ENCODE measurements at regions not wholly inside any gene's neighbourhood (a gene's known extent, or its start where the extent isn't known, plus 50 kb on each side); places are given as distances from the start of the nearest gene placed in this dataset.

DNA sequence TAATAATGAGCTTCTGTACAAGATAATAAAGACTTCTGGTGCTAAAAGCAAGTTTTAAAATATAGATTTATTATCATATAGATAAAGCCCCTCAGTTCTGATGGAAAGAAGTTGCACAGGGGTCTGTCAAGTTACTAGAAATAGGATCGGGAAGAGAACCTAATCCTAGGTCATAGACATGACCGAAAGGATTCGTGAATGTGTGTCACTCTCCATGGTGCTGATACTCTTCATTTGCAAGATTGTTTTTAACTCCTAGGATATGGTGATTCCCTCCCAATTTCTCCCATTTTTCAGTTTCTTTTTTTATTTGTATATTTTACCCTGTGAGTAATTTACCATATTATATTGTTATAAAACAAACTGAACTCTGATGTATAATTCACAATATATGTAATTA, 58.9 kb upstream of the CTNNA2 start:
- no peak for DNase-seq (ENCODE audit: low spot score in 2 of 2)
- no peak overlapping the region for H3K27ac Mint-ChIP-seq

DNA sequence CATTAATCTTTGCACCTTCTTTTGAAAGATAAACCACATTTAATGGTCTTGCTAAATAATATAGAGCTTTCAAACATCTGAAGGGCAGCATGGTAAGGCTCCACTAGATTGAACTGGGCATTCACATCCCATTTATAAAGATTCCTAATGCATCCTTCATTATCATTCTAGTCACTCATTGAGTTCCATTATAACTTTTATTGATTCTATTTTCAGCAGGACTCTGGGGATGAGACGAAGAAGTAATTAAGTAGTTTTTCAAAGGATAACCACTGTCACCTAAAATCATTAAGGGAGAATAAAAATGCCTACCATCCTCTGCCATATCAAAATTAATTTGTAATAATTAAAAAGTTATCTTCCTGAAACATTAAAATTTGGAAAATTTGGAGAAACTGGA, 60.2 kb upstream of the CTNNA2 start:
- no peaks in the 10 kb centered on the region for H3K9me3 Mint-ChIP-seq
- H3K27me3 Mint-ChIP-seq, result no peaks in the 10 kb centered on the region
- no peaks in the 10 kb centered on the region for H3K36me3 Mint-ChIP-seq
- DNase-seq (ENCODE audit: low spot score in 2 of 2) (no peak), ATAC-seq (ENCODE audit: low read depth) (no peak)
- H3K4me1 Mint-ChIP-seq, result no peaks in the 10 kb centered on the region
- H3K4me3 Mint-ChIP-seq, result no peak overlapping the region
- no peak overlapping the region for H3K27ac Mint-ChIP-seq

More for the DNA sequence above, 58.9 kb upstream of the CTNNA2 start:
- H3K9me3 Mint-ChIP-seq, result no peaks in the 10 kb centered on the region
- H3K4me3 Mint-ChIP-seq, result no peak overlapping the region
- H3K27me3 Mint-ChIP-seq, result no peaks in the 10 kb centered on the region
- no peak for ATAC-seq (ENCODE audit: low read depth)
- no peaks in the 10 kb centered on the region for H3K36me3 Mint-ChIP-seq
- no peaks in the 10 kb centered on the region for H3K4me1 Mint-ChIP-seq

DNA sequence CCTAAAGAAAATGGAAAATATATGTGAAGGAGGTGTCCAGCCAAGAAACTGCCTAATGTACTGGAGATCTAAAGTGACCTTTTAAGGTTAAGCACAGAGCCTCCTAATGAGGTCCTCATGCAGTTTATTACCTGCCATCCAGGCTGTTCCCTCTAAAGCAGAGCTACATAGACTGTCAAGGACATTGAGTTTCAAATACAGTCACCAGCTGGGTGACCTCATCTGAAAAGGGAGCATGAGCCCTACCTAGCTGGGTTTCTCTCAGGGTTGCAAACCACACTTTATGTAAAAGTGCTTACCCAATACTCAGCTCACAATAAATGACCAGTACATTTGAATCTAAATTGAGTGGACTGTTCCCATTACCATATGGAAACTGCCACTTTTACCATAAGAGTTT, 65.4 kb upstream of the CTNNA2 start:
- ATAC-seq (ENCODE audit: low read depth) (no peak), DNase-seq (ENCODE audit: low spot score in 2 of 2) (no peak)
- no peaks in the 10 kb centered on the region for H3K4me1 Mint-ChIP-seq
- H3K9me3 Mint-ChIP-seq, result no peaks in the 10 kb centered on the region
- no peaks in the 10 kb centered on the region for H3K36me3 Mint-ChIP-seq
- no peaks in the 10 kb centered on the region for H3K27me3 Mint-ChIP-seq
- no peak overlapping the region for H3K27ac Mint-ChIP-seq
- no peak overlapping the region for H3K4me3 Mint-ChIP-seq

DNA sequence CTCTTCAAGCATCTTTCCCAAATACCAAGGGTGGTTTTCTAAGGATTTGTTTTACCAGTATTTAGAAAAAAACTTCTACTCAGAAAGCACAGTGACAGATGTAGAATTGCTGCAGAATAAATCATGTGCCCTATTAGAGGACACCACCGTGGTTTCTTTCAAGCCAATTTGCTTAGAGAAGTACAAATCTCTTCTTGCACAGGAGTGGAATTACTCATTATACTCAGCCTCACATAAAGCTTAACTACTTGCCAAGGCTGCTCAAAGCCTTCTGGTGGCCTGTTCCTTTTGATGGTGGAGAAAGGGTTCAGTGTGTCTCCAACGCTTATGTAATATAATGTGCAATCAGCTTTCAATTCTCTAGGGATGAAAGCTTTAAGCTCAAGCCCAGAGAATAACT, 66.5 kb upstream of the CTNNA2 start:
- no peak overlapping the region for H3K4me3 Mint-ChIP-seq

DNA sequence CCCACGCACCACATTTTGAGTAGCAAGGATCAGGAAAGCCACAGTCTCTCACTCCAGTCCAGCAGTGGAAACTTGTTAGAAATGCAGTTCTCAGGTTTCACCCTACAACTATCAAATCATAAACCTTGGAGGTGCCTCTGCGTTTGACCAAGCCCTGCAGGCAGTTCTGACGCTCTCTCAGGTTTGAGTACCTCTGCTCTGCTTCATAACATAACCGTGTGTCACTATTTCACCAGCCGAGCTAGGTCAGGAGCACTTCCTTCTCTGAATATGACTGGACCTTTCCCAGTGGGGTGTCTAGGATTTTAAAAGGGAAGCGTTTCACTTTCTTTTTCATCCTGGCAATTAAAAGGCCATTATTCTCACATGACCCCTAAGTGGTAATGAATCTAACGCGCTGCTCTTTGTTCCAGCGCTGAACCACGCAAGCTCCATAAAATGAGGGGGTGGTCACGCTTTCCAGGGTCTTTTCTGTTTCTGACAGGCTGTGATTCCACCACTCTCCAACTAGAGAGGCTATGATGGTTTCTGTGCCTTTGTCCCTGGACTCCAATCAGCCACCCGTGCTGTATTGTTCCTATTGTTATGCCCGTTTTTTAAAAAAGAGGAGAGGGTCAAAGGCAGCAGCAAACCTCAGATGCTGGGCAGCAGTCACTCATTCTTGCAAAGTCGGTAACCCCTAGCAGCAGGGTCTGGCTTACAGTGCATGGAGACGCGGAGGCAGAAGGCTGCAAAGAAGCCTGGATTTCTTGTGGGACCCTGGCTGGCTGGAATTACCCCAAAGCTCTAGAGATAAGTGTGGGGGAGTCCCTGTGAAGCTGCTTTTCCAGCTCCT, 75.2 kb upstream of the CTNNA2 start:
- ATAC-seq (ENCODE audit: low read depth), result no peak
- Mint-ChIP-seq H3K36me3 (no peaks in the 10 kb centered on the region), H3K27me3 (no peaks in the 10 kb centered on the region), H3K4me1 (no peaks in the 10 kb centered on the region), H3K4me3 (no peak overlapping the region), H3K9me3 (peaks cover 3% of the 10 kb centered on the region), H3K27ac (no peak overlapping the region)
- no peak for DNase-seq (ENCODE audit: low spot score in 2 of 2)

More for the DNA sequence above, 66.5 kb upstream of the CTNNA2 start:
- Mint-ChIP-seq H3K27me3 (no peaks in the 10 kb centered on the region), H3K9me3 (no peaks in the 10 kb centered on the region), H3K36me3 (no peaks in the 10 kb centered on the region), H3K27ac (no peak overlapping the region), H3K4me1 (no peaks in the 10 kb centered on the region)
- DNase-seq (ENCODE audit: low spot score in 2 of 2) (no peak), ATAC-seq (ENCODE audit: low read depth) (no peak)

DNA sequence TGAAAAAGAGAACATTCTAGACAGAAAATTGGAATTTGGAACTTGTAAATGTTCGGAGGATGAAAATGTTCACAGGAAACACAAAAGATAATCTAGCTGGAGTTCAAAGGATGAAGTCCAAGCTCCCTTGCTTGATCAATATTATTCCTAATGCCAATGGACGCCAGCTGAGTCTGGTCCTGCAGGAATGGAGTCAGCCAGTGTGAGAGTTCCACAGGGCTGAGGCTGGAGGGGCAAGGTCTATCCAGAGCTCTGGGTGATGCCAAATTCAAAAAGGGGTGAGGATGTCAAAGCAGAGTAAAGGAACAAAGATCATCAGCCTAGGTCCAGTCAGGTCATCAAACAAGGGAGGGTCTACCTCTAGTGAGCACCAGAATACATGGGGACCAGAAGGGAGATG, 78.5 kb upstream of the CTNNA2 start:
- H3K4me3 Mint-ChIP-seq, result no peak overlapping the region
- DNase-seq (ENCODE audit: low spot score in 2 of 2) (no peak), ATAC-seq (ENCODE audit: low read depth) (no peak)
- H3K4me1 Mint-ChIP-seq, result no peaks in the 10 kb centered on the region
- no peaks in the 10 kb centered on the region for H3K36me3 Mint-ChIP-seq
- peaks cover 3% of the 10 kb centered on the region for H3K9me3 Mint-ChIP-seq
- H3K27ac Mint-ChIP-seq, result no peak overlapping the region
- H3K27me3 Mint-ChIP-seq, result no peaks in the 10 kb centered on the region

DNA sequence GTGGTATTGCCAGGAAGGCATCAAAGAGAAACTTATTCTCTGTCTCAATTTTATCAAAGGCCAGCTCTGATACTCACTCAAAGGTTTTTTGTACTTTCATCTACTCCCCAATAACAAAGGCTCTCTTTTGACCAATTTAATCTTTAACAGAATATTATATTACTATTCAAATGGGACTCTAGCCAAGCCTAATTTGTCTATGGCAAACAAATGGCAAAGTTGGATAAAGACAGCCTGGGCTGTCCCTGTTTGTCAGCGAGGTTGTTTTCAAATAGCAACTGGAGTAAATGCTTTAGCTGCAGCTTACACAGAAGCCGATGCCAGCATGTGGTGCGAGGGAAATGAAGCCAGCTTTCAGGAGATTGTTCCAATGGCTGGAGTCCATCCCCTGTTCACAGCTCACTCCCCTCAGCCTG, 80.1 kb upstream of the CTNNA2 start:
- ATAC-seq (ENCODE audit: low read depth) (no peak), DNase-seq (ENCODE audit: low spot score in 2 of 2) (no peak)
- no peak overlapping the region for H3K27ac Mint-ChIP-seq

DNA sequence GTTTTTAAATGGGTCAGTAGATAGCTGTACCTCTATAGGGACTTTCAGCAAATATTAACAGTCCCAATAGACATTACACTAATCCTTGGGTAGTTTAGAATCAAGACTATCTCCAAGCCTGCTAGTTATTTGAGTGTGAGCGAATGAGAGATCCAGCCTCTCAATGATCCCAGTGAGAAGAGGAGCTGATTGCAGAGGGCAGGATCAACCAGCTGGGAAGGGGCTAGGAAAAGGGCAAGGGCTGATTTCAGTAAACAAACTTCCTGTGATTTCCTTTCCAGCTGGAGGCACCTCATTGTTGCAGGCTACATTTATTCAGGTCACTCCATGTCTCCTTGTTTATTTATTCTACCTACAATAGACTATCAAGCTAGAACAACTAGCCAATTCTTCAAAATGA, 84.1 kb upstream of the CTNNA2 start:
- Mint-ChIP-seq H3K4me3 (no peak overlapping the region), H3K36me3 (no peaks in the 10 kb centered on the region), H3K27me3 (no peaks in the 10 kb centered on the region), H3K4me1 (no peaks in the 10 kb centered on the region), H3K9me3 (no peaks in the 10 kb centered on the region), H3K27ac (no peak overlapping the region)
- ATAC-seq (ENCODE audit: low read depth) (no peak), DNase-seq (ENCODE audit: low spot score in 2 of 2) (no peak)

More for the DNA sequence above, 80.1 kb upstream of the CTNNA2 start:
- Mint-ChIP-seq H3K4me1 (no peaks in the 10 kb centered on the region), H3K36me3 (no peaks in the 10 kb centered on the region), H3K27me3 (no peaks in the 10 kb centered on the region), H3K9me3 (peaks cover 1% of the 10 kb centered on the region), H3K4me3 (no peak overlapping the region)

DNA sequence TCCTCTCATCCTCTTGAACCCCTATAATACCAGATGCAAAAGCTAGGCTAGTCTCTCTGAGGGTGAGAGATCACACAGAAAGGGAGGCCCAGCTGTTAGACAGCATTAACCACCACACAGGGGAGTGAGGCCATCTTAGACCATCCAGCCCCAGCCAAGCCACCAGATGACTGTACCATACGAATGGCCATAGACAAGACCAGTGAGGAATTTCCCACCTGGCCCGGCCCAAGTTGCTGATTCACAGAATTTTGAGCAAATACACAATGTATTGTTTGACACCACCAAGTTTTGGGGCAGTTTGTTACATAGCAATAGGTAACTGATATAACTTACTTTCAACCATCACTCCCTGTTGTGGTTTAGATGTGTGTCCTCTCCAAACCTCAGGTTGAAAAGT, 98.2 kb upstream of the CTNNA2 start:
- H3K4me3 Mint-ChIP-seq, result no peak overlapping the region
- H3K9me3 Mint-ChIP-seq, result peaks cover 2% of the 10 kb centered on the region
- no peak overlapping the region for H3K27ac Mint-ChIP-seq
- DNase-seq (ENCODE audit: low spot score in 2 of 2), result no peak
- H3K36me3 Mint-ChIP-seq, result peaks cover 2% of the 10 kb centered on the region
- H3K4me1 Mint-ChIP-seq, result no peaks in the 10 kb centered on the region
- no peaks in the 10 kb centered on the region for H3K27me3 Mint-ChIP-seq
- ATAC-seq (ENCODE audit: low read depth), result no peak

DNA sequence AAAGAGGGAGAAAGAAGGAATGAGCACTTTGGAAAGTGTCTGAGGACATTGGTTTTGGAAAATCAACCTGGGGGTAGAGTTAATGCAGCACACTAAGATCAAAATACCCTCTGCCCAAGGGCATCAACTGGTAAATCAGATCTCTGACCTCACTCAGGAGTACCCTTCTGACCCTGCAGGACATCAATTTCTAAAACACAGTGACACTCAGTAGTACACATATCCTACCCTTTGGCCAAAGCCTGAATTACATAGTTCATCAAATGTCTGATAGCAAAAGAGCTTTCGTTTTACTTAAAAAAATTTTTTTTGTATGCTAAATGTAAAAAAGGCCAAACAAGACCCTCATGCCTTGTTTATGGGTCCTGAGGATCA, 118.4 kb upstream of the CTNNA2 start:
- Mint-ChIP-seq H3K36me3 (no peaks in the 10 kb centered on the region), H3K27me3 (no peaks in the 10 kb centered on the region), H3K27ac (no peak overlapping the region), H3K4me1 (no peaks in the 10 kb centered on the region), H3K9me3 (peaks cover 1% of the 10 kb centered on the region), H3K4me3 (no peak overlapping the region)
- ATAC-seq (ENCODE audit: low read depth) (no peak), DNase-seq (ENCODE audit: low spot score in 2 of 2) (no peak)

DNA sequence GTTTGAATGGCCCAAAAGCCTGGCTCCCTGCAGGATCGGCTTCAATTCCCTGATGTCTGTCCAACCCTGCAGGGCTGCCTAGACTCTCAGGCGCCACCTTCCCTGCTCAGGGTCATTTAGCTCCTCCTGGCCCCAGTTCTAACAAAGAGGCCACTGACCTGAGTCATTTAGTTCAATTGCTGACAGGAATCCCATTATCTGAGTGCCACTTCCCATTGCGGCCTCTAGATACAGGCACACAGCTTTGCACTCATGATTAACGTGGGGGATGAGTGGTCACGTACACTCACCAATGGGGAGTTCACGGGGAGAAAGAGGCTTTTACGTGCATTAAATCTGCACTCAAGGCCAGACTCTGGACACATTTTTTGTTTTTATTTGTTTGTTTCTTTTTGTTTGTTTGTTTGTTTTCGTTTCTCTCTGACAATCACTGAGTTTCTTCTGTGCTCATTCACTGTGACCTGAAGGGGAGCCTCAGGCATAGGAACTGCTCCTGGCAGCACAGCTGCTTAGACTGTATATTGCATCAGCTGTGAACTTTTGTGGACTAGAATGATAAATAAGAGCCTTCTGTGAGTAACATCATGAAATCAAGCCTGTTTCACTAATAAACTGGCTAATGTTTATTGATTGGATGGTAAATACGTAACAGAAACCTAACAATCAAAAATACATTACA, 118.9 kb upstream of the CTNNA2 start:
- peaks cover 1% of the 10 kb centered on the region for H3K9me3 Mint-ChIP-seq
- H3K27ac Mint-ChIP-seq, result no peak overlapping the region
- H3K4me1 Mint-ChIP-seq, result no peaks in the 10 kb centered on the region
- H3K36me3 Mint-ChIP-seq, result no peaks in the 10 kb centered on the region
- no peaks in the 10 kb centered on the region for H3K27me3 Mint-ChIP-seq
- ATAC-seq (ENCODE audit: low read depth) (no peak), DNase-seq (ENCODE audit: low spot score in 2 of 2) (no peak)
- no peak overlapping the region for H3K4me3 Mint-ChIP-seq

DNA sequence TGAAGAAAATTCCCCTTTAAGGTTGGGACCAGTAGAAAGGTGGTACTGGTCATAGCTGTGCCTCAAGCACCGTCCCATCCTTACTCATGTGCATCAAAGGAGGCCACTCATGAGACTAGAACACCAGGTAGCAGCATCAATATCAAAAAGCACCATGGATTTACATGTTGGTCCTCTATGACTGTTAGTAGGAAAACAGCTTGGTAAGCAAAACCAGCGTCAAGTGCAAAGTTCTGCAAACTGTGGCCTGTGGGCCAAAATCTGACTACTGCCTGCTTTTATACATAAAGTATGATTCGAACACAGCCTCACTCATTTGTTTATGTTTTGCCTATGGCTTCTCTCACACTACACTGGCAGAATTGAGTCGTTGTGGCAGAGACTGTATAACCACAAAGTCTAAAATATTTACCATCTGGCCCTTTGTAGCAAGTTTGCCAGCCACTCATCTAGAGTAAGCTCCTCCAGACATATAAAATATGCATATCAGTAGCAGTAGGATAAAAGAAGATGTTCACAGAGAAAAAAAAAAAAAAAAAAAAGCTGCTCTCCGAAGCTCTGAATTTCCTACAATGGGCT, 119.7 kb upstream of the CTNNA2 start:
- Mint-ChIP-seq H3K27ac (no peak overlapping the region), H3K9me3 (peaks cover 1% of the 10 kb centered on the region), H3K36me3 (no peaks in the 10 kb centered on the region), H3K4me3 (no peak overlapping the region), H3K27me3 (no peaks in the 10 kb centered on the region), H3K4me1 (no peaks in the 10 kb centered on the region)
- ATAC-seq (ENCODE audit: low read depth), result no peak
- no peak for DNase-seq (ENCODE audit: low spot score in 2 of 2)

DNA sequence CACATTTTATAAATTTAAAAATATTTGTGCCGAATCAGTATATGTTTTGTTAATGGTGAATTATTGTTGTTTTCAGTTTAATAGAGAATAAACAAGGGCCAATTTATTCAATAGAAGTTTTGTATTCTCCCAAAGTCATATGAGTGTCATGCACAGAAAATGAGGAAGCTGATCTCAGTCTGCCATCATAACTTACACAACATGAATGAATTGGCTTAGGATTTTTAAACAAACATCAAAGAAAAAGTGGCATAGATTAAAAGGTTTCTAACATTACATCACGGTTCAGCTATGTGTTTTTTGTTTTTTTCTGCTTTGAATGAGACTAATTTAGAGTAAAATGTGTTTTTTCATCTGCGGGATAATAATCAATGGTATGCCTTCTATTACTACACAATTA, 123.4 kb upstream of the CTNNA2 start:
- peaks cover 3% of the 10 kb centered on the region for H3K9me3 Mint-ChIP-seq
- H3K36me3 Mint-ChIP-seq, result no peaks in the 10 kb centered on the region
- H3K27me3 Mint-ChIP-seq, result no peaks in the 10 kb centered on the region
- no peak overlapping the region for H3K27ac Mint-ChIP-seq
- ATAC-seq (ENCODE audit: low read depth) (no peak), DNase-seq (ENCODE audit: low spot score in 2 of 2) (no peak)
- no peaks in the 10 kb centered on the region for H3K4me1 Mint-ChIP-seq
- no peak overlapping the region for H3K4me3 Mint-ChIP-seq

DNA sequence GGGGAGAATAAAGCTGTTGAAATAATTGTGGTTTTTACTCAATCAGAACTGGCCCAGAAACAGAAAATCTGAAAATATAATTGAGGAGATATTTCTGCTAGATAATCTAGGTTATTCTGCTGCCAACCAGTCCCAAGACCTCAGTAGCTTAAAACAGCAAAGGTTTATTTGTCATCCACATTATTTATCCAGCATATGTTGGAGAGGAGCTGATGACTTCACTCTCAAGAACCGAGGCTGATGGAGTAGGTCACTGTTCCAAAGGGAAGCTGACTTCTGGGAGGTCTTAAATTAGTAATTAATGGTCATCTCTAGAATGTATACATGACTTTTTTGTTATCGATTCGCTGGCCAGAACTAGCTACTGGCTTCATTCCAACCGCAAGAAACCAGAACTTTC, 124.8 kb upstream of the CTNNA2 start:
- H3K36me3 Mint-ChIP-seq, result no peaks in the 10 kb centered on the region
- ATAC-seq (ENCODE audit: low read depth), result no peak
- no peaks in the 10 kb centered on the region for H3K4me1 Mint-ChIP-seq
- H3K27me3 Mint-ChIP-seq, result no peaks in the 10 kb centered on the region
- no peak overlapping the region for H3K4me3 Mint-ChIP-seq
- DNase-seq (ENCODE audit: low spot score in 2 of 2), result no peak
- no peak overlapping the region for H3K27ac Mint-ChIP-seq
- H3K9me3 Mint-ChIP-seq, result peaks cover 5% of the 10 kb centered on the region
